NCI-H526 (cell line): ENCODE measurements at regions not wholly inside any gene's neighbourhood (a gene's known extent, or its start where the extent isn't known, plus 50 kb on each side); places are given as distances from the start of the nearest gene placed in this dataset.

Experiments used
- DNase-seq, 2 experiments: peaks; one replicate each; lab custom pipeline; 2025; lab: John Stamatoyannopoulos, UW

DNA sequence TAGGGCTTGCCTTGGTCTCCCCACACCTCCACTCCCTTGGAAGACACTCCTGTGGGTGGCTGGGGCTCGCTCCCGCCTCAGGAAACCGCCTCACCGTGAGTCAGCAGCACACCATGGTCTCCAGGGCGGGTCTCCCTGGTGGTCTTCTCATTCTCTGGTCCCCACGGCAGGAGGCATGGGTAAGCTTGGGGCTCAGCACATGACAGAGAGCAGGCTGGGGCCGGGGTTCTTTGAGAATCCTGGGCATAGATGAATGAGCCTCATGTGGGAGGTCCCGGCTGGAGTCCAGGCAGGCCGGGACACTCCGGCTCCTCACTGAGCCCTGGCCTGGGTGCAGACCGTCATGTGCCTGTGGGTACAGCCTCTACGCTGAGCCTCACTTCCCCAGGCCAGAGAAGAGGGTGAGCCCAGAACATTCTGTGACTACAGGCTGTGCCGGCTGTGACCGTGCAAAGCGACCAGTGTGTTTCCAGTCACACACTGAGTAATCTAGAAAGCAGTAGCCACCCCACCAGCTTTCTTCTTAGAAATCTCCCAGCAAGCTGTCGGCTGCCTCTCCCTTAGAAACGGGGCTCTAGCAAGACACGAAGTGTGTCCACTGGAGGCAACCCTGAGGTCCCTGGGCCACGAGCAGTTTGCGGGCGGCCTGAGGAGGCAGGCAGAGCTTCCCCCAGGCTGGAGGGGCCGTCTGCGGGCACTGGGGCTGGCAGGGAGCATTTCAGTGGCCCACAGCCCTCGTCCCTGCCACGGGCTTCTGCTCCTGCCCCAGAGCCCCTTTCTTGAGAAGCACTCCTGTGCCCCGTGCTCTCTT, 93.1 kb downstream of the RHOB start:
- no peak for DNase-seq

DNA sequence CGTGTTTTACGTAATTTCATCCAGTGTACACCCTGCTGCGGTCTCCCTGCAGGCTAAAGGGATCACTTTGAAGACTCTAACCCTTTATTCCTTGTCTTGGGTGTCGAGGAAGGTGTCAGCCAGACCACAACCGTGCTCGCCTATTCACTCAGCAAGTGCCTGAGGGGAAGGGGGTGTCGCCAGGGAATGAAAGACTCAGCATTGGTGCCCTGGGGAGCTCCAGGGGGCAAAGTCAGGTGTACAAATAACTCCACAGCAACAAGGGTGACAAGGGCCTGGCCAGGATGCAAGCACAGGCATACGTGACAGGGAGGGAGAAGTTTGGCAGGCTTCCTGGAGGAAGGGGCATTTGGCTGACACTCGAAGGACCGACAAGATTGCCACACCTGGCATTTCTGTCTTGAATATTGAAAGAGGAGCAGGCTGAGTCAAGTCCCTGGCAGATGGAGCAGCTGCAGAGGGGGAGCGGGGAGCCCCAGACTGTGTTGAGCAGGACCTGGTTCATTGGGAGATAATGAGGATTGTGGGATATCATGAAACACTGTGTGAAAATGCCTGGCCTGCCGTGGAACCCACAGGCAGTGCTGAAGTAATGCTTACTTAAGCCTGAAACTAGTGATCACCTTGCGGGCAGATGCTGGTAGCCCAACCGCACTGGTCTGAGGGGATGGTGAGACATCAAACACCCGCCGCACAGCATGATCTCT, 93.9 kb downstream of the RHOB start:
- DNase-seq: no peak

DNA sequence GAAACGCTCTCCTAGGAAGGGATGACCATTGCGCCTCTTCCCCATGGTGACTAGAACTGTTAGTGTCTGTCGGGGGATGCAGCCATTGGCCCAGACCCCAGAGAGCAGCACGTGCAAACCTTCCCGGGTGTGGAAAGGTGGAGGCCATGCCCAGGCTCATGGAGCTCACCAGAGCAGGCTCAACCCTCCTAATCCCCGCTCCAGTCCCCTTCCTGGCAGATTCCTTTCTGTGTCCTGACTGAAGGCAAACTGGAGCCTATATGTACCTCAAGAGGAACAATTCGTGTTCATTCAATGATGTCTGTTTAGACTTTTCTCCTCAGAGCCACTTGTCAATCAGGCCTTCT, 94.4 kb downstream of the RHOB start:
- no peak for DNase-seq

DNA sequence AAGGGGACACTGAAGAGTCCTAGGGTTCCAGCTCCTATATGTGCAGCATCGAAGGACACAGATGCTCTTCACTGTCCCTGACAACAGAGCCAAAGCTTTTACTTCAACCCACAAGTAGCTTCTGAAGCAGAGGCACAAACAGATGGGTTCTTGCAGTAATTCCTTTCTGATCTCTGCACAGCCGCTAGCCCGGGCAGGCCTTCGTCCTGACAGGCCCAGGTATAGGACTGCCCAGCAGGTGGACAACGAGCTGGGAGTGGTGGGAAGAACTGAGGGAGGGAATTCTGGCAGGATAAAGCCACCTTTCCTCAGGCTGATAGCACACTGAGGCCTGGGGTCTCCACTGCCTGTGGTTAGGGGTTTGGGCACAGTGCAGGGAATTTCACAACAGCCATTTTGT, 94.8 kb downstream of the RHOB start:
- DNase-seq: no peak

GRCh38 chr2:20542269-20542668, 95.4 kb downstream of the RHOB start:
- DNase-seq: no peak

- DNase-seq: peak in 1 of 2 experiments; percentile 11
Observed at GRCh38 chr2:20542746-20543468, 96.0 kb downstream of the RHOB start.

DNA sequence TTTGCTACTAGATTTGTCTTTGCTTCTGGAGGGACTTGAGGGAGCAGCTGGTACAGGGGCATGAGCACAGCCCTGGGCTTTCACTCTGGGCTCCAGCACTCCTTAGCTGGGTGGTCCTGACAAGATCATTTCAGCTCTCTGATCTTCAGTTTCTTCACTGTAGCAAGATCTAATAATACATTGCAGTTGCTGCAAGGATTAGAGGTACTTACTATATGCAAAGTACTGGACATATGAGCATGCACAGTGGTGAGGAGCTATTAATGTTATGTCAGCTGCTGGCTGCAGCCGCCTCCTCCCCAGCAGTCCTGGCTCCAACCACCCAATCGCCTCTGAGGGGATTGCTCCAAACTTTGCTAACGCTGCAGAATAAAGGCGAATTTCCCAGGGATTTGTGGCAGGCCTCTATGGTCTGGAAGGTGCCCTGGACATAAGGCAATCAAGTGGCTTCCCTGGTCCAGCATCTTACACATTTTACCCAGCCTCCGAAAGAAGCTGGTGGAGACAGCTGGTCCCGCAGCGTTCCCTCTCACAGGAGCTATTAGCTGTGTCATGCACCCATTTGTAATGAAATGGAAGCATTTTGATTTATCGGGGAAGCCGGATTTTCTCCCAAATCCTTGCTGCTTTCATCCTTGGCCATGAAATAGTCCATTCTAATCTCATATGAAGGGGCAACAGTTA, 96.7 kb downstream of the RHOB start:
- DNase-seq: peak; percentile 13 to 53

- DNase-seq: no peak
Observed at GRCh38 chr2:20544153-20544747, 97.4 kb downstream of the RHOB start.

DNA sequence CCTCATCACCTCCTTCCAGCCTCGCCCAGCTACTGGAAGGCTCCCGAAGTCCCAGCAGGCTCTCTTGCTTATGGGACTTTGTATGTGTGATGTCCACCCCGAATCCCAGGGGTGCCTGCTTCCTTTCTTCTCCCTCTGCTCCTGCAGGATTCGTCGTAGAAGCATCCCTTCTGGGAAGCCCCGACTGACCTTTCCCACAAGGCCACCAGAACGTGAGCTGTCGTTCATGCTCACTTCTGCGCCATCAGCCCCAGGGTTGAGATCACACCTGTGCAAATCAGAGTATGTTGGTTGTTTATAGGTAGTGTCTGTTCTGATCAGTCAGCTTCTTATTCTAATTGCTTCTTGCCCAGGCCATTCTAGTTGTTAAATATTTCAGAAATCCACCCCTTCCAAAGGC, 101.8 kb downstream of the HS1BP3 start:
- DNase-seq: no peak

DNA sequence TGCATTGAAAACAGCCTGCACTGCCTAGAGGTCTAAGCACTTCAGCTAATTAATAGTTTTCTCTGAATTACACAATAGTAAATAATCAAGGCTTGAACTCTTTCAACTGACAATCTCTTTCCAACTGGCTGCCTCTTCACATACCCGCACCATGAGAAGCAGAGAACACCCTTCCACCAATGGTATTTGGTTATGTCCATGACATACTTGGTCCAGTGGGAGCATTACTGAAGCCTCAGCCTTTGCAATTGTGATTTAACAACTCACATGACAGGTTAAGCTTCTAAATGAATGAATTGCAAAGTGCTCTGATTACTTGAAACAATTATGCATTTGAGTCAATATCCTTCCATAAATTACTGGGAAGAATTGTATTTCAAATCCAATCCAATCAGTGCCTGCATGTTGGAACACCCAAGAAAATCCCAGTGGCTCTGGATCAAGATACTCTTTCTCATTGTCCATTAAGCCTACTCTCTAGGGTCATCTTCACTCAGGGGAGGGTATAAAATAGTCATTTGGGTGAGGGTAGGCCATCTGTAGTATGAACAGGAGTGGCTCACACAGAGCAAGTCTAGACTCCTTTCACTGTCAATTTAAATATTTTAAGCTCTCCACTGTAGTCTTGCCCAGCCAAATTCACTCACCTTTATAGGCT, 101.1 kb downstream of the HS1BP3 start:
- no peak for DNase-seq

GRCh38 chr2:20551260-20551944, 99.5 kb downstream of the HS1BP3 start:
- no peak for DNase-seq

DNA sequence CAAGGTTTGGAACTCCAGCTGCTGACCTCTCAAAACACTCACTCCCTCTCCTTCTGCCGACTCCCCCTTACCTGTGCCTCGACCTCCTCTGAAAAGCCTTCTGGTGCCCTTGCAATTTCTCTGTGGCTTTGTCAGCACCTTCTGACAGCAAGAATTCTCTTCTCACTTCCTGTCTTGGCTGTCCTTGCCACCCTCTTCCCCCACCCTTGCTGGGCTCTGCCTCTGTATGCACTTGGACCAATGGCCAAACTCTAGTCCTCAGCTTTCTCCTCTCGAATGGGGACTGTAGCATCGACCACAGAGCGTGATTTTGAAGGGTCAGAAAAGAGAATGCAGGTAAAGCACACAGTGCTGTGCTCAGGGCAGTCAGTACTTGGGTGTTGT, 99.0 kb downstream of the HS1BP3 start:
- no peak for DNase-seq

DNA sequence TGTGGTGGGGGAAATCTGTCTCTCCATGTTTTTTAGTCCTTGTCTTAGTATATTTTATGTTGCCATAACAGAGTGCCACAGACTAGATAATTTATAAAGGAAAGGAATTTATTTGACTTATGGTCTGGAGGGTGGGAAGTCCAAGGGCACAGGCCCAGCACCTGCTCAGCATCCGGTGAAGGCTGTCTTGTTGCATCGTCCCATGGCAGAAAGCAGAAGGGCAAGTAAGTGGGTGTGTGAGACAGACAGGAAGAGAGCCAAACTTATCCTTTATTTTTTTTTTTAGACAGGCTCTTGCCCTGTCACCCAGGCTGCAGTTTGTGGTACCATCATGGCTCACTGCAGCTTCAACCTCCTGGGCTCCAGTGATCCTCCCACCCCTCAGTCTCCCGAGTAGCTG, 98.1 kb downstream of the HS1BP3 start:
- DNase-seq: no peak

DNA sequence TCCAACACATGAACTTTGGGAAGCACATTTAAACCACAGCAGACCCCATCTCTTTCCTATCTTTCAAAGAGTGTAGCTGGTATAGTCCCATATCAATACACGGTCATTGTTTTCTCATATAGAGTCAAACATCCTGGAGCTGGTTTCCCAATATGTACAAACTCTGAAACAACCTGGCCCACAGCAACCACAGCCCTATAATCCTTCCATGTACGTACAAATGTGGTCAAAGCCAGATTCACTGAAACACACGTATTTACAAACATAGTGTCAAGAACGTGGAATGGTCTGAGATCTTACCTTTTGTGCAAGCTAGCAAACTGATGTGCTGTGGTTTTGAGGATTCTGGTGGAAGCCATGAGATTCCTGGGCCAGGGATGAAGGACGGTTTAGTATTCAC, 97.3 kb downstream of the HS1BP3 start:
- no peak for DNase-seq

GRCh38 chr2:20555954-20556353, 94.9 kb downstream of the HS1BP3 start:
- no peak for DNase-seq

DNA sequence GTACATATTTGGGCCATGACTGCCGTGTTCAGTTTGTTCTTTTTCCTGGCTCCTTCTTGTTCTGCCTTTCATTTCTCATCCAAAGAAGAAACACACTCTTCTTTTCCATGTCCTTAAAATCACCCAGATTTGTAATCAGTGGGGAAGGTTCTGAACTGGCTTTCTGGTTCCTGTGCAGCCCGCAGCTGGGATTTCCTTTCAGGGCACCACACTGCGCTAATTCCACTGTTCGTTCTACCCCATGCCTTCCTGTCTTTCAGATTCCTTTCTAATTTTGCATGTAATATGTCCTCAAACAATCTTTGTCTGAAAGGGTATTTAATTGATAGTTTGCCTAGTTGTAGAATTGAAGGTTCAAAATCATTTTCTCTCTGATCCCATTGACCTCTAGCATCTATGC, 94.1 kb downstream of the HS1BP3 start:
- no peak for DNase-seq

DNA sequence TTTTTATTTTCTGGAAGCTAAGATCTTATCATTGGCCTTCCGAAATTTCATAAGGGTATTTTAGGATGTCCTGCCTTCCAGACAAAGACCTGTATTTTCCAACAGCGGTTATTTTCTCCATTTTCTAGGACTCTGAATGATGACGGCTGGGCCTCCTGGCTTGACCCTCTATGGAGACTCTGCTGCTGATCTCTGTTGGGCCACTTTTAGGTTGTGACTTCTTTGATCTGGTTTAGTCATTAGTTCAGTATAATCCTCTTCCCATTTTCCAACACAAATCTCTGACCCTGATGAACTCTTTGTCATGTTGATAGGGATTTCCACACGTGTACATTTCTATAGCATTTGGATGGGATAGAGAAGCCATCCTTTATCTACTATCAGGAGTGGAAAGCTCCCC, 93.7 kb downstream of the HS1BP3 start:
- DNase-seq: no peak

DNA sequence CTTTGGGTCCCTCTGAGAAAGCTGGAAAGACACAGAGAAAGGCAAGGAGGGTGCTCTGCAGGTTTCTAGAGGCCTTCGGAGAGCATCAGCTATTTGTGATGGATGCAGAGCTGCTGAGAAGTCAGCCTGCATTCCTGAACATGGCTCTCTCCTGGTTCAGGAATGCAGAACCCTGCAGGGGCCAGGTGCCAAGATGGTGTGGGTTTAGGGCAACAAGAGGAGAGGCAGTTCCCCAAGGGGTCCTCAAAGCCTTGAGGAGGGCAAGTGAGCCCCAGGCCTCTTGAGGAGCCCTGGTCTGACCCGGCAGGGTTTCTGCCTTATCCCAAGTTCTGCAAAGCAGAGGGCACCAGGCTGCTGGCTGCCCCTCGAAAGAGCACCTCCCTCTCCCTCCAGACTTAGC, 93.3 kb downstream of the HS1BP3 start:
- no peak for DNase-seq

DNA sequence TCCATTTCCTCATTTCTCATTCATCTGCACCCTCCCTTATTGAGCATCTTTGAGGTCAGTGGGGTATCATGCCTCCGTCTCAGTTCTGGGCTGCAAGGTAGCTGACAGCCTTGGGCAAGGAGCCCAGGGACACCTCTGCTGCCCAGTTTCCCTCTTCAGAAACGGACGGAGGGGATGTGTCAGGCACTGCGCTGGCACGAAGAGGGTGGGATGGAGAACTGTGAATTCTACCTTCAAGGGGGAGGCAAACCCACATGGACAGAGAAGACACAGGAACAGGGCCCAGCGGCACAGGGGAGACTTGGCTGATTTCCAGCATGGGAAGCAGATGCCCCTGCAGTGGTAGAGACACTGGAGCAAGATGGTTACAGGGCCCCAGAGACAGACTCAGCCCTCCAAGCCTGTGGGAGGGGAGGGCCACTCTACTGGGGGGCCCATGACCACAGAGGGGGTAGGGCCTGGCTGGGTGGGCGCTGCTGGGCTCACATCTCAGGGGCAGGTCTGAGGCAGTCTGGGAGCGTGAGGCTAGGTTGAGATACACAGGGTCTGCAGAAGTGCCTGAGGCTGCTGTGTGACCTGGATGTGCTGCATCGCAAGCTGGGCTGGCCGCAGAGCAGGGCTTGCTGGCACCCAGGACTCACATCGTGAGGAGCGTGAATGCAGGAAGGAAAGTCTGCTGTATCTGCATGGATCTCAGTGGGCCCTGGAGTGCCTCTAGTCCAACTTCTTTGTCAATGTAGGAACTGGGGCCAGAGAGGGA, 92.3 kb downstream of the HS1BP3 start:
- no peak for DNase-seq

GRCh38 chr2:20559277-20559676, 91.6 kb downstream of the HS1BP3 start:
- DNase-seq: no peak
